GM21423 (cell line): ENCODE measurements at regions not wholly inside any gene's neighbourhood (a gene's known extent, or its start where the extent isn't known, plus 50 kb on each side); places are given as distances from the start of the nearest gene placed in this dataset.
"Not testable (repeated sequence)": the region's sequence is repeated elsewhere in the genome, so short reads cannot be mapped to it uniquely, and the experiment has no call there.

Source experiments
- ATAC-seq: cut with Tn5 transposase; IDR thresholded peaks from one replicate; pipeline ENCODE4 v1.9.1; 2021; ENCODE audit warnings: mild to moderate bottlenecking, moderate library complexity; ENCODE audit not compliant: unreplicated experiment

- no peak for ATAC-seq
Observed at GRCh38 chr6:85236636-85237035, 213.2 kb upstream of the NT5E start.

GRCh38 chr6:85227345-85227744, 222.5 kb upstream of the NT5E start:
- ATAC-seq: not testable (repeated sequence)

GRCh38 chr6:85212794-85213193, 237.1 kb upstream of the NT5E start:
- not testable (repeated sequence) for ATAC-seq

GRCh38 chr6:85195243-85195642, 254.6 kb upstream of the NT5E start:
- no peak for ATAC-seq

GRCh38 chr6:85193339-85193738, 256.5 kb upstream of the NT5E start:
- no peak for ATAC-seq

GRCh38 chr6:85192596-85192995, 257.3 kb upstream of the NT5E start:
- no peak for ATAC-seq

- no peak for ATAC-seq
Observed at GRCh38 chr6:85192186-85192585, 257.7 kb upstream of the NT5E start.

- ATAC-seq: no peak
Observed at GRCh38 chr6:85191656-85192055, 258.2 kb upstream of the NT5E start.

- ATAC-seq: no peak
Observed at GRCh38 chr6:85186546-85187175, 263.2 kb upstream of the NT5E start.

GRCh38 chr6:85185977-85186376, 263.9 kb upstream of the NT5E start:
- no peak for ATAC-seq

- no peak for ATAC-seq
Observed at GRCh38 chr6:85183841-85184240, 266.0 kb upstream of the NT5E start.

GRCh38 chr6:85172705-85173104, 277.2 kb upstream of the NT5E start:
- ATAC-seq: no peak

GRCh38 chr6:85172161-85172560, 277.7 kb upstream of the NT5E start:
- ATAC-seq: no peak

GRCh38 chr6:85169189-85169588, 280.7 kb upstream of the NT5E start:
- ATAC-seq: no peak

- ATAC-seq: no peak
Observed at GRCh38 chr6:85168146-85168545, 281.7 kb upstream of the NT5E start.

GRCh38 chr6:85166114-85166741, 283.7 kb upstream of the NT5E start:
- ATAC-seq: no peak

GRCh38 chr6:85163156-85164080, 286.5 kb upstream of the NT5E start:
- ATAC-seq: no peak

GRCh38 chr6:85157311-85157710, 292.6 kb upstream of the NT5E start:
- no peak for ATAC-seq

- no peak for ATAC-seq
Observed at GRCh38 chr6:85143676-85144075, 306.2 kb upstream of the NT5E start.

- ATAC-seq: no peak
Observed at GRCh38 chr6:85137865-85138264, 312.0 kb upstream of the NT5E start.

GRCh38 chr6:85136310-85136709, 313.6 kb upstream of the NT5E start:
- ATAC-seq: no peak
